ENCODE measurements at regions not wholly inside any gene's neighbourhood (a gene's known extent, or its start where the extent isn't known, plus 50 kb on each side); places are given as distances from the start of the nearest gene placed in this dataset.

DNA sequence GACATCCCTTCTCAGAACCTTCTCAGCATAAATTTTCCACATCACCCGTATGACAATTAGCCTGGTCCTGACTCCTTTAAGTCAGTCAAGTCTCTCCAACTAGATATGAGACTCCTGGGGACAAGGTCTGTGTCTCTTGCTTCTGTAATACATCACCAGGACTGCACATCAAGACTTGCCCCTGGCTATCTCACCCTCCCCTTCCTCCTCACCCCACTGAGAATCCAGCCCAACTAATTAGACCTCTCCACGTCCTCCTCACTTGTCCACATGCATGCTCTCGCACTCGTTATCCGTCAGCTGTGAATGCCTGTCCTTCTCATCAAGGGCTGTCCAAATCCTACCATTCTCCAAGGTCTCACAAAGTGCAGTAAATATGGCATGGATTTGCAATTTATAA is 542.8 kb downstream of the PTPRU start:
- Histone ChIP-seq H2AFZ (ENCODE audit: control insufficient read depth, low read depth, low read length) (no peak overlapping the region), H4K20me1 (ENCODE audit: control insufficient read depth, insufficient read depth) (no peaks in the 10 kb centered on the region), H3K4me2 (ENCODE audit: control insufficient read depth, insufficient read depth) (no peak overlapping the region), H3K4me3 (no peak overlapping the region), H3K79me2 (ENCODE audit: control insufficient read depth, insufficient read depth, low read length) (no peaks in the 10 kb centered on the region), H3K4me1 (ENCODE audit: control insufficient read depth, insufficient read depth, low read length) (no peaks in the 10 kb centered on the region), H3K9ac (ENCODE audit: control insufficient read depth, insufficient read depth, low read length) (no peak overlapping the region), H3K27me3 (replicated peaks in 1 of 2; ENCODE audit: control insufficient read depth in 2 of 2, insufficient read depth in 2 of 2, low read length in 1 of 2) (peaks cover 0 to 4% of the 10 kb centered on the region in 2 experiments; a peak in 2 of 4 replicates), H3K36me3 (ENCODE audit: control insufficient read depth in 2 of 2, insufficient read depth in 2 of 2, low read length in 1 of 2) (no peaks in the 10 kb centered on the region), H3K27ac (ENCODE audit: control insufficient read depth, insufficient read depth) (no peak overlapping the region), H3K9me3 (replicated peaks; ENCODE audit: control insufficient read depth, insufficient read depth, low read length) (no peaks in the 10 kb centered on the region)
- intact Hi-C loops (cut with micrococcal nuclease; ENCODE audit: unreplicated experiment) (no loop called here), in situ Hi-C loops (cut with MboI) (no loop called here)
- no TSS peak for BruUV-seq (replicated peaks)
- ChIA-PET RAD21 (ENCODE audit: unreplicated experiment) (no interaction called here), SMC1A (ENCODE audit: uncharacterized antibody, unreplicated experiment) (no interaction called here), POLR2A (no interaction called here), CTCF (no interaction called here)
- TF ChIP-seq, protein P1, sequence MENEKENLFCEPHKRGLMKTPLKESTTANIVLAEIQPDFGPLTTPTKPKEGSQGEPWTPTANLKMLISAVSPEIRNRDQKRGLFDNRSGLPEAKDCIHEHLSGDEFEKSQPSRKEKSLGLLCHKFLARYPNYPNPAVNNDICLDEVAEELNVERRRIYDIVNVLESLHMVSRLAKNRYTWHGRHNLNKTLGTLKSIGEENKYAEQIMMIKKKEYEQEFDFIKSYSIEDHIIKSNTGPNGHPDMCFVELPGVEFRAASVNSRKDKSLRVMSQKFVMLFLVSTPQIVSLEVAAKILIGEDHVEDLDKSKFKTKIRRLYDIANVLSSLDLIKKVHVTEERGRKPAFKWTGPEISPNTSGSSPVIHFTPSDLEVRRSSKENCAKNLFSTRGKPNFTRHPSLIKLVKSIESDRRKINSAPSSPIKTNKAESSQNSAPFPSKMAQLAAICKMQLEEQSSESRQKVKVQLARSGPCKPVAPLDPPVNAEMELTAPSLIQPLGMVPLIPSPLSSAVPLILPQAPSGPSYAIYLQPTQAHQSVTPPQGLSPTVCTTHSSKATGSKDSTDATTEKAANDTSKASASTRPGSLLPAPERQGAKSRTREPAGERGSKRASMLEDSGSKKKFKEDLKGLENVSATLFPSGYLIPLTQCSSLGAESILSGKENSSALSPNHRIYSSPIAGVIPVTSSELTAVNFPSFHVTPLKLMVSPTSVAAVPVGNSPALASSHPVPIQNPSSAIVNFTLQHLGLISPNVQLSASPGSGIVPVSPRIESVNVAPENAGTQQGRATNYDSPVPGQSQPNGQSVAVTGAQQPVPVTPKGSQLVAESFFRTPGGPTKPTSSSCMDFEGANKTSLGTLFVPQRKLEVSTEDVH (IDR thresholded peaks at IDR 0.05; ENCODE audit: low read depth, partially characterized antibody), result no peak
- no peak for TF ChIP-seq NR2F1 (conservative IDR thresholded peaks at IDR 0.05)
- TF ChIP-seq, protein P2, sequence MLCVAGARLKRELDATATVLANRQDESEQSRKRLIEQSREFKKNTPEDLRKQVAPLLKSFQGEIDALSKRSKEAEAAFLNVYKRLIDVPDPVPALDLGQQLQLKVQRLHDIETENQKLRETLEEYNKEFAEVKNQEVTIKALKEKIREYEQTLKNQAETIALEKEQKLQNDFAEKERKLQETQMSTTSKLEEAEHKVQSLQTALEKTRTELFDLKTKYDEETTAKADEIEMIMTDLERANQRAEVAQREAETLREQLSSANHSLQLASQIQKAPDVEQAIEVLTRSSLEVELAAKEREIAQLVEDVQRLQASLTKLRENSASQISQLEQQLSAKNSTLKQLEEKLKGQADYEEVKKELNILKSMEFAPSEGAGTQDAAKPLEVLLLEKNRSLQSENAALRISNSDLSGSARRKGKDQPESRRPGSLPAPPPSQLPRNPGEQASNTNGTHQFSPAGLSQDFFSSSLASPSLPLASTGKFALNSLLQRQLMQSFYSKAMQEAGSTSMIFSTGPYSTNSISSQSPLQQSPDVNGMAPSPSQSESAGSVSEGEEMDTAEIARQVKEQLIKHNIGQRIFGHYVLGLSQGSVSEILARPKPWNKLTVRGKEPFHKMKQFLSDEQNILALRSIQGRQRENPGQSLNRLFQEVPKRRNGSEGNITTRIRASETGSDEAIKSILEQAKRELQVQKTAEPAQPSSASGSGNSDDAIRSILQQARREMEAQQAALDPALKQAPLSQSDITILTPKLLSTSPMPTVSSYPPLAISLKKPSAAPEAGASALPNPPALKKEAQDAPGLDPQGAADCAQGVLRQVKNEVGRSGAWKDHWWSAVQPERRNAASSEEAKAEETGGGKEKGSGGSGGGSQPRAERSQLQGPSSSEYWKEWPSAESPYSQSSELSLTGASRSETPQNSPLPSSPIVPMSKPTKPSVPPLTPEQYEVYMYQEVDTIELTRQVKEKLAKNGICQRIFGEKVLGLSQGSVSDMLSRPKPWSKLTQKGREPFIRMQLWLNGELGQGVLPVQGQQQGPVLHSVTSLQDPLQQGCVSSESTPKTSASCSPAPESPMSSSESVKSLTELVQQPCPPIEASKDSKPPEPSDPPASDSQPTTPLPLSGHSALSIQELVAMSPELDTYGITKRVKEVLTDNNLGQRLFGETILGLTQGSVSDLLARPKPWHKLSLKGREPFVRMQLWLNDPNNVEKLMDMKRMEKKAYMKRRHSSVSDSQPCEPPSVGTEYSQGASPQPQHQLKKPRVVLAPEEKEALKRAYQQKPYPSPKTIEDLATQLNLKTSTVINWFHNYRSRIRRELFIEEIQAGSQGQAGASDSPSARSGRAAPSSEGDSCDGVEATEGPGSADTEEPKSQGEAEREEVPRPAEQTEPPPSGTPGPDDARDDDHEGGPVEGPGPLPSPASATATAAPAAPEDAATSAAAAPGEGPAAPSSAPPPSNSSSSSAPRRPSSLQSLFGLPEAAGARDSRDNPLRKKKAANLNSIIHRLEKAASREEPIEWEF (IDR thresholded peaks at IDR 0.05; ENCODE audit: insufficient replicate concordance, low read depth, low read length), result no peak
- no peak for TF ChIP-seq STAT1 (conservative IDR thresholded peaks at IDR 0.05)
- TF ChIP-seq, protein P3, sequence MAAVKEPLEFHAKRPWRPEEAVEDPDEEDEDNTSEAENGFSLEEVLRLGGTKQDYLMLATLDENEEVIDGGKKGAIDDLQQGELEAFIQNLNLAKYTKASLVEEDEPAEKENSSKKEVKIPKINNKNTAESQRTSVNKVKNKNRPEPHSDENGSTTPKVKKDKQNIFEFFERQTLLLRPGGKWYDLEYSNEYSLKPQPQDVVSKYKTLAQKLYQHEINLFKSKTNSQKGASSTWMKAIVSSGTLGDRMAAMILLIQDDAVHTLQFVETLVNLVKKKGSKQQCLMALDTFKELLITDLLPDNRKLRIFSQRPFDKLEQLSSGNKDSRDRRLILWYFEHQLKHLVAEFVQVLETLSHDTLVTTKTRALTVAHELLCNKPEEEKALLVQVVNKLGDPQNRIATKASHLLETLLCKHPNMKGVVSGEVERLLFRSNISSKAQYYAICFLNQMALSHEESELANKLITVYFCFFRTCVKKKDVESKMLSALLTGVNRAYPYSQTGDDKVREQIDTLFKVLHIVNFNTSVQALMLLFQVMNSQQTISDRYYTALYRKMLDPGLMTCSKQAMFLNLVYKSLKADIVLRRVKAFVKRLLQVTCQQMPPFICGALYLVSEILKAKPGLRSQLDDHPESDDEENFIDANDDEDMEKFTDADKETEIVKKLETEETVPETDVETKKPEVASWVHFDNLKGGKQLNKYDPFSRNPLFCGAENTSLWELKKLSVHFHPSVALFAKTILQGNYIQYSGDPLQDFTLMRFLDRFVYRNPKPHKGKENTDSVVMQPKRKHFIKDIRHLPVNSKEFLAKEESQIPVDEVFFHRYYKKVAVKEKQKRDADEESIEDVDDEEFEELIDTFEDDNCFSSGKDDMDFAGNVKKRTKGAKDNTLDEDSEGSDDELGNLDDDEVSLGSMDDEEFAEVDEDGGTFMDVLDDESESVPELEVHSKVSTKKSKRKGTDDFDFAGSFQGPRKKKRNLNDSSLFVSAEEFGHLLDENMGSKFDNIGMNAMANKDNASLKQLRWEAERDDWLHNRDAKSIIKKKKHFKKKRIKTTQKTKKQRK (IDR thresholded peaks at IDR 0.05; ENCODE audit: low read depth, low read length), result no peak
- TF ChIP-seq NR2C1 (IDR thresholded peaks at IDR 0.05), result no peak
- no peak for TF ChIP-seq CHD4 (IDR thresholded peaks at IDR 0.05)
- no peak for TF ChIP-seq GABPA (IDR thresholded peaks at IDR 0.05; ENCODE audit: low read depth)
- no peak for TF ChIP-seq SRF (IDR thresholded peaks at IDR 0.05; ENCODE audit: low read depth in 2 of 2, low read length in 2 of 2)
- TF ChIP-seq IKZF2 (IDR thresholded peaks at IDR 0.05), result no peak
- TF ChIP-seq, protein P4, sequence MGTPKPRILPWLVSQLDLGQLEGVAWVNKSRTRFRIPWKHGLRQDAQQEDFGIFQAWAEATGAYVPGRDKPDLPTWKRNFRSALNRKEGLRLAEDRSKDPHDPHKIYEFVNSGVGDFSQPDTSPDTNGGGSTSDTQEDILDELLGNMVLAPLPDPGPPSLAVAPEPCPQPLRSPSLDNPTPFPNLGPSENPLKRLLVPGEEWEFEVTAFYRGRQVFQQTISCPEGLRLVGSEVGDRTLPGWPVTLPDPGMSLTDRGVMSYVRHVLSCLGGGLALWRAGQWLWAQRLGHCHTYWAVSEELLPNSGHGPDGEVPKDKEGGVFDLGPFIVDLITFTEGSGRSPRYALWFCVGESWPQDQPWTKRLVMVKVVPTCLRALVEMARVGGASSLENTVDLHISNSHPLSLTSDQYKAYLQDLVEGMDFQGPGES (IDR thresholded peaks at IDR 0.05), result no peak
- TF ChIP-seq SP1 (IDR thresholded peaks at IDR 0.05; ENCODE audit: low read depth, low read length), result no peak
- WGBS (ENCODE audit: insufficient coverage, insufficient replicate concordance, low lambda C conversion rate, missing lambda C conversion rate), result 47% methylated on average over 5 of the region's 5 CpGs
- DNase-seq (ENCODE audit: low read depth, low spot score), result no peak
- ATAC-seq, result no peak
- no peak for FAIRE-seq
